Endothelial cell of umbilical vein (primary cell): ENCODE measurements at regions not wholly inside any gene's neighbourhood (a gene's known extent, or its start where the extent isn't known, plus 50 kb on each side); places are given as distances from the start of the nearest gene placed in this dataset.

Experiments used
- CTCF ChIP-seq, 2 donors: IDR thresholded peaks; 1 replicate in 1 of 2; 2 replicates in 1 of 2; pipeline ENCODE4 v1.5.1; 2011; ENCODE audit warnings: low read length in 2 of 2, mild to moderate bottlenecking in 2 of 2, moderate library complexity in 2 of 2, control low read depth in 1 of 2, inconsistent platforms in 1 of 2, low read depth in 1 of 2; ENCODE audit not compliant: insufficient read depth in 1 of 2; ENCODE audit errors: extremely low read depth in 1 of 2
- EZH2 ChIP-seq: IDR thresholded peaks from 2 replicates; pipeline ENCODE4 v1.6.1; 2012; ENCODE audit warnings: borderline replicate concordance, low read depth, mild to moderate bottlenecking, moderate library complexity, low read length, inconsistent platforms; ENCODE audit not compliant: severe bottlenecking
- JUN ChIP-seq: IDR thresholded peaks from 2 replicates; pipeline ENCODE4 v1.6.1; 2011; ENCODE audit warnings: borderline replicate concordance, low read depth; ENCODE audit not compliant: insufficient read length, insufficient read depth
- MAX ChIP-seq: IDR thresholded peaks from 2 replicates; pipeline ENCODE4 v1.6.1; 2011; ENCODE audit not compliant: insufficient read depth, insufficient read length
- MYC ChIP-seq: IDR thresholded peaks from one replicate; pipeline ENCODE4 v1.6.1; 2011; ENCODE audit warnings: mild to moderate bottlenecking, low read depth, low read length
- POLR2A ChIP-seq: IDR thresholded peaks from 2 replicates; pipeline ENCODE4 v1.6.1; 2012; ENCODE audit warnings: low read depth, mild to moderate bottlenecking, control low read depth, low read length
- POLR2AphosphoS5 ChIP-seq: IDR thresholded peaks from 2 replicates; pipeline ENCODE4 v1.6.1; 2012; ENCODE audit warnings: low read depth, mild to moderate bottlenecking, control low read depth, low read length, moderate library complexity; ENCODE audit not compliant: insufficient read depth

GRCh38 chr2:236459393-236459792 lies 110.2 kb upstream of the ACKR3 start:
- TF ChIP-seq CTCF (IDR thresholded peaks at IDR 0.05; ENCODE audit: extremely low read depth in 1 of 2, insufficient read depth in 1 of 2, low read depth in 1 of 2, low read length in 2 of 2) (no peak), POLR2AphosphoS5 (no peak), EZH2 (no peak), POLR2A (no peak), JUN (no peak), MYC (no peak), MAX (no peak)
